HEK293T (cell line): ENCODE measurements at regions not wholly inside any gene's neighbourhood (a gene's known extent, or its start where the extent isn't known, plus 50 kb on each side); places are given as distances from the start of the nearest gene placed in this dataset.

ENCODE experiments used
- CTCF ChIA-PET: fragments of 350-600 bp; formaldehyde crosslinking; extraction: SDS; loops from one replicate; lab custom pipeline; 2021; ENCODE audit warnings: antibody characterized with exemption, inconsistent platforms; lab: Yijun Ruan, JAX
- POLR2A ChIA-PET: fragments of 350-600 bp; formaldehyde crosslinking; extraction: SDS; loops from one replicate; lab custom pipeline; 2020; ENCODE audit warnings: antibody characterized with exemption, inconsistent platforms; lab: Yijun Ruan, JAX
- DNase-seq: peaks from one replicate; pipeline ENCODE4 v3.0.0; 2012; ENCODE audit warnings: mixed read lengths; ENCODE audit errors: extremely low spot score
- ARNT ChIP-seq: fragments of 450-650 bp; IDR thresholded peaks from 2 replicates; pipeline ENCODE4 v1.6.1; 2017; ENCODE audit warnings: mild to moderate bottlenecking
- BHLHE40 ChIP-seq: fragments of 450-650 bp; IDR thresholded peaks from 2 replicates; pipeline ENCODE4 v1.6.1; 2016; ENCODE audit warnings: mild to moderate bottlenecking, moderate library complexity, borderline replicate concordance
- CTBP1 ChIP-seq: fragments of 450-650 bp; IDR thresholded peaks from 2 replicates; pipeline ENCODE4 v1.6.1; 2016; ENCODE audit warnings: borderline replicate concordance
- ELF4 ChIP-seq: fragments of 450-650 bp; IDR thresholded peaks from 2 replicates; pipeline ENCODE4 v1.6.1; 2017; ENCODE audit warnings: antibody characterized with exemption
- FOXA1 ChIP-seq: fragments of 450-650 bp; IDR thresholded peaks from 2 replicates; pipeline ENCODE4 v1.6.1; 2016; ENCODE audit warnings: mild to moderate bottlenecking
- FOXK2 ChIP-seq: fragments of 450-650 bp; IDR thresholded peaks from 2 replicates; pipeline ENCODE4 v1.6.1; 2016; ENCODE audit warnings: mild to moderate bottlenecking
- FOXM1 ChIP-seq: fragments of 450-650 bp; IDR thresholded peaks from 2 replicates; pipeline ENCODE4 v1.6.1; 2017; ENCODE audit warnings: mild to moderate bottlenecking, borderline replicate concordance
- HDGF ChIP-seq: fragments of 450-650 bp; IDR thresholded peaks from 2 replicates; pipeline ENCODE4 v1.6.1; 2017; ENCODE audit warnings: antibody characterized with exemption, borderline replicate concordance
- L3MBTL2 ChIP-seq: fragments of 450-650 bp; conservative IDR thresholded peaks from 2 replicates; pipeline ENCODE4 v1.6.1; 2016; ENCODE audit warnings: mild to moderate bottlenecking
- LEF1 ChIP-seq: fragments of 450-650 bp; IDR thresholded peaks from 2 replicates; pipeline ENCODE4 v1.6.1; 2017; ENCODE audit warnings: mild to moderate bottlenecking, borderline replicate concordance
- NFRKB ChIP-seq: fragments of 450-650 bp; IDR thresholded peaks from 2 replicates; pipeline ENCODE4 v1.6.1; 2016; ENCODE audit warnings: mild to moderate bottlenecking, moderate library complexity
- PKNOX1 ChIP-seq: fragments of 450-650 bp; IDR thresholded peaks from 2 replicates; pipeline ENCODE4 v1.6.1; 2016
- SP1 ChIP-seq: fragments of 450-650 bp; IDR thresholded peaks from 2 replicates; pipeline ENCODE4 v1.6.1; 2017
- SUZ12 ChIP-seq: fragments of 450-650 bp; IDR thresholded peaks from 2 replicates; pipeline ENCODE4 v1.6.1; 2016; ENCODE audit warnings: mild to moderate bottlenecking
- TARDBP ChIP-seq: fragments of 450-650 bp; IDR thresholded peaks from 2 replicates; pipeline ENCODE4 v1.6.1; 2016
- ZNF384 ChIP-seq: fragments of 450-650 bp; IDR thresholded peaks from 2 replicates; pipeline ENCODE4 v1.6.1; 2016

- POLR2A ChIA-PET, result no interaction called here
- no peak for TF ChIP-seq BHLHE40
- no peak for TF ChIP-seq SUZ12
- TF ChIP-seq SP1, result no peak
- no peak for TF ChIP-seq FOXK2
- no peak for TF ChIP-seq ELF4
- no peak for TF ChIP-seq CTBP1
- CTCF ChIA-PET, result no interaction called here
- DNase-seq, result no peak
Observed at GRCh38 chr2:60671966-60672365, 84.1 kb upstream of the PAPOLG start.

- peak; percentile 88 for DNase-seq
- ChIA-PET POLR2A (no interaction called here), CTCF (interaction anchor here (0.5 to 2.3 kb wide), 19 partner anchors 11 to 1278 kb away, joined by 3 to 17 read pairs (median 3); no protein-coding TSS in a partner anchor)
- TF ChIP-seq TARDBP (no peak), ELF4 (no peak), CTBP1 (no peak), L3MBTL2 (peak; percentile 47; the same call in 1 of the 2 replicates), PKNOX1 (no peak)
Observed at GRCh38 chr2:60674524-60675165, 81.4 kb upstream of the PAPOLG start.

- no peak for TF ChIP-seq SUZ12
- TF ChIP-seq LEF1, result no peak
- no peak for TF ChIP-seq TARDBP
- DNase-seq, result no peak
- CTCF ChIA-PET, result interaction anchor here (0.6 to 2.3 kb wide), 15 partner anchors 10 to 199 kb away, joined by 3 to 17 read pairs (median 3); no protein-coding TSS in a partner anchor
Observed at GRCh38 chr2:60675301-60675700, 80.8 kb upstream of the PAPOLG start.

GRCh38 chr2:60676706-60677330, 79.2 kb upstream of the PAPOLG start:
- CTCF ChIA-PET, result interaction anchor here (1.0 to 1.1 kb wide), 2 partner anchors 8 to 31 kb away, joined by 3 to 4 read pairs; no protein-coding TSS in a partner anchor

More at GRCh38 chr2:60675301-60675700, 80.8 kb upstream of the PAPOLG start:
- POLR2A ChIA-PET, result no interaction called here

DNA sequence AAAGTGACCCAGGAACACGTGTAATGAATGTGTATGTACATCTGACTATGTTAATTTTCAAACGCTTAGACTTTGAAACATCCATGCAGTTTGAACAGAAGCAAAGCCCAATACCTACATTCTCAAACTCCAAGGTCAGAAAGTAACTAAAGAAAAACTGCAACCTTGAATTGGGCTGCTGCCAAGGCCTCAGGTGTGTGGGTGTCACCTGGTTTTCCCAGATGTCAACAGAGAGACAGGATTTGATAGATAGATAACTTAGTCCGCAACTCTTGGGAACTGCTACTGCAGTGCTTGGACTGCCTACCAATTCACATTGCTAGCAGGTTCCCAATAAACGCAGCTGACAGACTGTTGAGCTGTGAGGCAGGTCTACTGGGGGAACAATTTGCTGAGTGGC, 78.7 kb upstream of the PAPOLG start:
- no peak for DNase-seq
- ChIA-PET POLR2A (no interaction called here), CTCF (interaction anchor here (1.0 kb wide), 1 partner anchor 8 kb away, joined by 4 read pairs; no protein-coding TSS in a partner anchor)
- TF ChIP-seq LEF1 (no peak), SP1 (no peak), CTBP1 (no peak), FOXM1 (no peak), ARNT (no peak), NFRKB (no peak), FOXK2 (no peak), PKNOX1 (no peak), FOXA1 (no peak)

More at GRCh38 chr2:60676706-60677330, 79.2 kb upstream of the PAPOLG start:
- no peak for DNase-seq
- POLR2A ChIA-PET, result no interaction called here
- TF ChIP-seq FOXK2 (no peak), SUZ12 (no peak), FOXA1 (no peak)

DNA sequence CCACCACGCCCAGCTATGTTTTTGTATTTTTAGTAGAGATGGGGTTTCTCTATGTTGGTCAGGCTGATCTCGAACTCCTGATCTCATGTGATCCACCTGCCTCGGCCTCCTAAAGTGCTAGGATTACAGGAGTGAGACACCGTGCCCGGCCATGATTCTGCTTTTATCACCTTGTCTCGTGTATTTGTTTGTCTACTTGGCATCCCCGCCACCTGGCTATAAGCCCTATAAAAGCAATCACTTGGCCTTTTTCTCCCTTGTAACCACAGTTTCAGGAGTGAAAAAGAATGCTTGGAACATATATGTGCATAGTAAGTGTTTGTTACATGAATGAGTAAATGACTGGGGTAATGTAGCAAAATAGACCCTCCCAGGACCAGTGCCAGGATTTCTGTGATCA, 77.5 kb upstream of the PAPOLG start:
- DNase-seq, result no peak
- POLR2A ChIA-PET, result no interaction called here
- no peak for TF ChIP-seq SP1
- no peak for TF ChIP-seq NFRKB
- TF ChIP-seq FOXA1, result no peak
- TF ChIP-seq SUZ12, result no peak
- TF ChIP-seq HDGF, result no peak
- TF ChIP-seq TARDBP, result no peak
- TF ChIP-seq BHLHE40, result no peak
- no peak for TF ChIP-seq CTBP1
- no peak for TF ChIP-seq LEF1
- TF ChIP-seq PKNOX1, result no peak
- no peak for TF ChIP-seq ZNF384
- no peak for TF ChIP-seq ARNT
- no peak for TF ChIP-seq FOXK2
- TF ChIP-seq FOXM1, result no peak
- TF ChIP-seq L3MBTL2, result no peak
- TF ChIP-seq ELF4, result no peak
- CTCF ChIA-PET, result no interaction called here
